NCI-H2107 treated with DMSO at 0.1 percent for 48 hours (cell line): ENCODE measurements at regions not wholly inside any gene's neighbourhood (a gene's known extent, or its start where the extent isn't known, plus 50 kb on each side); places are given as distances from the start of the nearest gene placed in this dataset.
"Not testable (repeated sequence)": the region's sequence is repeated elsewhere in the genome, so short reads cannot be mapped to it uniquely, and the experiment has no call there.

Experiments
- DNase-seq: peaks from one replicate; lab custom pipeline; 2025; ENCODE audit not compliant: unreplicated experiment; lab: John Stamatoyannopoulos, UW

DNA sequence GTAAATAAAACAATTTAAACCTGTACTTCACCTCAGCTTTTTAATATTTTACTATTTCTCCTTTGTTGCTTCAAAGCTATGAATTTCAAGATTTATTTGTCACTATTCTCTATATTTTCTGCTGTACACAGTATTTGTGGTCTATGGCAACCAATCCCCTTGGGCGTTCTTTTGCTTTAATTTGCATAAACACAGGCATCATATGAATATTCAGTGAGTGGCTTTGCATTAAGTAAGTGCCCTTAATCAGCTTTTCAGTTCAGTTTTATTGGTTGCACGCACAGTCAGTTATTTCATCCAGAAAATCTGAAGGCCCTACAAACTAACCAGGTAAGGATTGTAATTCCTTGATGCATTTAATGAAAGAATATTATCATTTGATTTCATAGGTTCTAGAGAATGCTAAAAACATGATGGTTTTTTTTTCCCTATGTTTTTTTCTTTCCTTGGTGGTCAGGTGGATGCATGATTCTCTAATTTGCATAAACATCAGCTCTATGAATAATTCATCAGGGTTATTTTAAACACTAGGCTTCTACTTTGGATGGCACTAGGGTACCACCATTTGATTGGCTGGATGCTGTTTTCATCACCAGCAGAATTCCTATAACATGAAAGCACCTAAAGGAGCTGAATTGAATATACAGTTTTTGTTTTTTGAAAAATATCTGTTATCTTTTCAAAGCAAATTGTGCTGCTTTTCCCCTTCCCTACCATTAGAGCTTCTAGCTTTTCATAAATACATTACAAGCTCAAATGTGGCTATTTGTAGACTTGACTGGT is 249.2 kb upstream of the CCNH start:
- no peak for DNase-seq

DNA sequence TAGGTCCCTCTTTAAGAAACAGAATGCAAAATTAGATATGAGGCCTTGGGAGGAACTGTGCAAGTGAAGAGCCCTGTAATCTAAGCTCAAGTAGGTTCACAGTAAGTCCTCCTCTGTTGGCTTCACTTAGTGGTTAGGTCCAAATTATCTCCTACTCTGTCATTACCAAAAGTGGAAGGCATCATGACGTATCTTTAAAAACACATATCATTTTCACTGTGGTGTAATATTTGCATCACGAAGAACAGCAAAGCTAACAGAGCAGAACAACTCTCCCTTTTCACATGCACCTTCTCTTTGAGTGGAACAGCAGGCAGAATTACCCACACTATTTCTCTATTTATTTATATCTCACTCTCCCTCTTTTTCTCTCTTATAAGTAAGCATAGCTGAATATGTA is 240.5 kb upstream of the CCNH start:
- no peak for DNase-seq

DNA sequence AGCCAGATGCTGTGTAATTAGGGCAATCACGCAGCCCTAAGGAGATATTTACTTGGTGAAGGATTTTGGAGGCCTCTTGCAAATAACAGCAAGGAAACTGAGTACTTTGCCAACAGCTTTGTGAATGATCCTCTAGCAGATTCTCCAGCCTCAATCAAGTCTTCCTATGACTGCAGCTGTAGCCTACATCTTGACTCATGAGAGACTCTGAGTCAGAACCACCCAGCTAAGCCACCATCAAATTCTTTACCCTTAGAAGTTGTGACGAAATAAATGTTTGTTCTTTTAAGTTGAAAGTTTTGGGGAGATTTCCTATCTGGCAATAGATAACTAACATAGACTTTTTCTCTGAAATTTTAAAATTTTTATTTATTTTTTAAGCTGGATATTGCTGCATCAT is 237.6 kb upstream of the CCNH start:
- no peak for DNase-seq

DNA sequence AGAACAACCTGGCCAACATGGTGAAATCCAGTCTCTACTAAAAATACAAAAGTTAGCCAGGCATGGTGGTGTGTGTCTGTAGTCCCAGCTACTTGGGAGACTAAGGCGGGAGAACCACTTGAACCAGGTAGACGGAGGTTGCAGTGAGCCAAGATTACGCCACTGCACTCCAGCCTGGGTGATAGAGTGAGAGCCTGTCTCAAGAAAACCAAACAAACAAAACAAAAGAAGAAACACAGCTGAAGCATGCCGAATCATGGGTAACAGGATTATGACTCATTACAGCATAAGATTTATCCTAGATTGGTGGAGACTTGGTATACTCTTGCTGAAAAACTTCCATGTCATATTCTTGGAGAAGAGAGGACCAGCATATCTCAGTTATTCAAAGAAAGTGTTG is 236.7 kb upstream of the CCNH start:
- DNase-seq = no peak

DNA sequence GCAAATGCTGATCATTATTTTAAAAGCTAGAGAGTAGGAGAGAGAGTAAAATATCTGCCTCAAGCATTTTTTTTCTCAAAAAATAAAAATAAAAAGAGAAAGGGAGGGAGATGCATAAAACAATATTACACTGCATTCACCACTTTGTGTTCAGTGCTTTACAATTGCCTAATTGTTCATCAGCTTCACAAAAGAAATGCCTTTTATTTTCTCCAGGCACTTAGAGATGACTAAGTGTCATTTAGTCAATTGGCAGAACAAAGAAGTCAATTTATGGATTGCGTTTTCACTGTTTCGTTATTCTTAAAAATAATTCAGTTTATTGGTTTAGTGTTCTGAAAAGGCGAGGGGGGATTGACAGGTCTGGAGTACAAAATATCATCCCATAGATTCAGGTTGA is 232.5 kb upstream of the CCNH start:
- no peak for DNase-seq

DNA sequence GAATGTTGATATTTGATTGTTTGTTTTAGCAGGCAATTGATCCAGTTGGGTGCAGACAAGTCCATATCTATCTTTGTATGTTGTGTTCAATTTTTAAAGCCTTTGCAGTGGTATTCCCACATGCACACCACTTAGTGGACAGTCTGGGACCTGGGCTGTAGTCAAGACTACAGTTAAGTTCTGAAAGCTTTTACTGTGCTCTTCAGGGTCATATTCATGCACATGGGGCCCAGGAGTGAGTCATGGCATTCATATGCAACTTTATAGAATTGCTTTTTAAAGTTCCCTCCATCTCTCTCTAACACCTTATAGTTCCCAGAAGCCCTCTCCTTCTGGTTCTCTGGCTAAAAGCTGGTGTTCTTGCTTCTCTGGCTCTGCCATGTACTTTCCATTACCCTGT is 228.2 kb upstream of the CCNH start:
- DNase-seq = no peak

DNA sequence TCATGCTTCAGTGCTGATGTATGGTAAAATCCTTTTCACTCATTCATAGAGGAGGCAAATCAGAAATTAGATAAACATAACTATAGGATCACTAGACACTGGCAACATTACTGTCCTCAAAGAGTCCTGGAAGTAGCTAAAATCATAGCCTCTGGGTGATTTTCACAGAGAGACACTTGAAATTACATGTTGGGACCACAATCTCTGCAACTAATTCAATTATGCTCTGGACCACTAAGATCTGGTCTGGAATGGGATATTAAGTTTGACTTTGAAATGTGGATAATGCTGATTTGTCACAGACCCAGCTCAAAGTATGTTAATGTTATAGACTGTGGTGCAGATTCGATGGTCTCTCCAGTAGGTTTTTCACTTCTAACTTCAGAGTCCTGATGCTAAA is 214.6 kb upstream of the CCNH start:
- no peak for DNase-seq

DNA sequence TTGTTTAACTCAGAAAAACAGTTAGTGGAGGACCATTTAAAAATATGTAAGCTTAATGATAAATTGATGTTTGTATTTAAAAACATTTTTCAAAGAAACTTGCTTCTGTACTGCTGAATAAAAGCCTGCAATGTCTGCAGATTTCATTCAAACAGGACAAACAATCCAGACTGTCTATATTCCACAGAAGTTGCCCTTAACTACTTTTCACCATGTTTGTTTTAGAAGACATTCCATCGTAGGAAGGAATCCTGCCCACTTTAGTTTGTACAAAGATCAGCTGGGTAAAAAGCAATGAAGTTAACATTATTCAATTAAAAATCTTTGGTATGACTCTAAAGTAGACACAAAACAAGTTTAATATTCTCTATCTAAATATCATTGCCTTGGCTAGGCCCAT is 195.7 kb upstream of the CCNH start:
- no peak for DNase-seq

DNA sequence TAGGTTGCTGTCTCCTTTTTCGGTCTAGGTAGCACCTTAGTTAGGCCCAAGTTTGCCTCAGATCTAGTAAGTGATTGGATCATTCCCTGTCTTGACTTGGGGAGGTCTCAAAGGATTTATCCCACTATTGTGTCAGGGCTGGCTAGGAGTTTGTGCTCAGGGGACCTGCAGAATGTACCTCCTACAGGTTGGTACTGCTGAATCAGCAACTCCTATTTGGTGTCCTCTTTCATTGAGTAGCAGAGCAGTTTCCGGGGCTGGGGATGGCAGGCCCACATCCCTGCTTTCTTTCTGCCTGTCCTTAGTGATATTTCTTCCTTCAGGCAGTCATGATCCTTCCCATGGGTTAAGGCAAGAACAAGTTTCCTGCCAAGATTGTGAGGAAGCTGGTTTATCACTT is 192.9 kb upstream of the CCNH start:
- DNase-seq = no peak

DNA sequence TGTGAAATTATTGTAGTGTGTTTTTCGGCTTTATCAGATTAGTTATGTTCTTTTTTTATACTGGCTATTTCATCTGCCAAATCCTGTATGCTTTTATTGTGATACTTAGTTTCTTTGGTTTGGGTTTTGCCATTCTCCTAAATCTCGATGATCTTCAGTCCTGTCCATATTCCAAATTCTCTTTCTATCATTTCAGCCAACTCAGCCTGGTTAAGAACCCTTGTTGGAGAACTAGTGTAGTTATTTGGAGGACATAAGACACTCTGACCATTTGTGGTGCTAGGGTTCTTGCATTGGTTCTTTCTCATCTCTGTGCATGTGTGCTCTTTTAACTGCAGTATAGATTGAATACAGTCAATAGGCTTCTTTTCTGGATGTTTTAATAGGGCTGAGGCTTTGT is 187.0 kb upstream of the CCNH start:
- DNase-seq = no peak

DNA sequence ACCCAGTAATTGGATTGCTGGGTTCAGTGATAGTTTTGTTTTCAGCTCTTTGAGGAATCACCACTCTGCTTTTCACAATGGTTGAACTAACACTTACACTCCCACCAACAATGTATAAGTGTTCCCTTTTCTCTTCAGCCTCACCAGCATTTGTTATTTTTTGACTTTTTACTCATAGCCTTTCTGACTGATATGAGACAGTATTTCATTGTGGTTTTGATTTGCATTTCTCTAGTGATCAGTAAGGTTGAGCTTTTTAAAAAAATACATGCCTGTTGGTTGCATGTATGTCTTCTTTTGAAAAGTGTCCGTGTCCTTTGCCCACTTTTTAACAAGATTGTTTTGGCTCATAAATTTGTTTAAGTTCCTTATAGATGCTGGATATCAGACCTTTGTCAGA is 185.7 kb upstream of the CCNH start:
- DNase-seq = no peak

DNA sequence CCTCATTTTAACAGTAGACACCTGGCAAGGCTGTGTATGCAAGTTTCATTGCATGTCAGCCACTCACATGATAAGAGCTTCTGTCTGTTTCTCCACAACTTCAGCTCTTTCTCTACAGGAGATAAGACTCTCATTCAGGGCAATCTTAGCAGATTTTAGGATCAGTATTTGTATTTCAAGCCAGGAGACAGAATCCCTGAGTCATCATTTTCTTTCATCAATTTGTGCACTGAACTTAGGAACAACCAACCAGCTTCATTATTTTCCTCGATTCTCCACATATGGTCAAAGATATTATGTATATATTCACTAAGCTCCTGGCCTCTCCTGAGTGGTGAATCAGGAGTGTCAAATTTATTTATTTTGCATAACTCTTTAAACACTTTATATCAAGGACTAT is 181.8 kb upstream of the CCNH start:
- no peak for DNase-seq

DNA sequence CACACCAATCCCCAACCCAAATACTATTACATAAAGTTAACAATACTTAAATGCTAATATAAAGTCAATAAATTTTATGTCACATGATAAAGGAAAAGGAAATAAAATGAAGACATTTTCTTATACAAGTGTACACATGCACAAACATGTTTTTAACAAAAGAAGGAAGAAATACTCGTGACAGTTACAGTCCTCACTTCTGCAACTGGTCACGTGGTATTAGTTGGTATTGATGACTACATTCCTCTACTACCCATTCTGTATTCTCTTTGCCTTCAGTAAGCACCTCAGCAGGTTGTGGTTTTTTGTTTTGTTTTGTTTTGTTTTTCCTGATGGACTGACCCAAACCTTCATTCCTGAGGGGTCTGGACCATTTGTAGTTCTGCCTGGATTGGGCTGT is 176.9 kb upstream of the CCNH start:
- DNase-seq = no peak

DNA sequence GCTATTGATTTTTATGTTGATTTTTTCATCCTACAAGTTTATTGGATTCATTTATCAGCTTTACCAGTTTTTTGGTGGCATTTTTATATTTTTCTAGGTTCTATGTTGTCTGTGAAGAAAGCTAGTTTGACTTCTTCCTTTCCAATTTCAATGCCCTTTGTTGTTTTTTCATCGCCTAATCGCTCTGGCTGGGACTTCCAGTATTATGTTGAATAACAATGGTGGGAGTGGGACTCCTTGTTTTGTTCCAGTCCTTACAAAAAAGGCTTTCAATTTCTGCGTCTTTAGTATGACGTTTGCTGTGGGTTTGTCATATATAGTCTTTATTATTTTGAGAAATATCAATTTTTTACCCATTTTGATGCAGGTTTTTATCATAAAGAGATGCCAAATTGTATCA is 175.6 kb upstream of the CCNH start:
- no peak for DNase-seq

DNA sequence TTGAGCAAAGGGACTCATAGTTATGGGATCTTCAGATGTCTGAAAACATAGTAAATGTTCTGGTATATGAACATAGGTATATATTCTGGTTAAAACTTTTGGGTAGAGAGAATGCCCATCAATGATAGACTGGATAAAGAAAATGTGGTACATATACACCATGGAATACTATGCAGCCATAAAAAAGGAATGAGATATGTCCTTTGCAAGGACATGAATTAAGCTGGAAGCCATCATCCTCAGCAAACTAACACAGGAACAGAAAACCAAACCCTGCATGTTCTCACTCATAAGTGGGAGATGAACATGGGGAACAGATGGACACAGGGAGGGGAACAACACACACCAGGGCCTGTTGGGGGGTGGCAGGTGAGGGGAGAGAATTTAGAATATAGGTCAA is 171.0 kb upstream of the CCNH start:
- not testable (repeated sequence) for DNase-seq

DNA sequence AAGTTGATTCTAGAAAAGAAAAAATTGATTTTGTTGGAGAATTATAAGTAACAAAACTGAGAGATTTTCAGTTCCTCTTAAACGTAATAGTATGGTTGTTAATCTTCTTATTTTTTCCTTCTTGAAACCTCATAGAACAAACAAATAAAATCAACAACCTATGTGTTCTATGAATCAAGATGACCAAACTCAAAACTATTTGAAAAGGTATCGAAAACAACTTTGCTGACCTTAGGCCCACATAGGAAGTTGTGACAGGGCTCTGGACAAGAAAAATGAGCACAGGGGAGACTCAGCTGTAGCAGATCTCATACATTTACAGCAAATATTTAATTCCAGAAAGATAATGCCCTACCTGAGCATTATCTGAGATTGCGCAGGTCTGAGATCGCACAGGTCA is 169.4 kb upstream of the CCNH start:
- DNase-seq = no peak

DNA sequence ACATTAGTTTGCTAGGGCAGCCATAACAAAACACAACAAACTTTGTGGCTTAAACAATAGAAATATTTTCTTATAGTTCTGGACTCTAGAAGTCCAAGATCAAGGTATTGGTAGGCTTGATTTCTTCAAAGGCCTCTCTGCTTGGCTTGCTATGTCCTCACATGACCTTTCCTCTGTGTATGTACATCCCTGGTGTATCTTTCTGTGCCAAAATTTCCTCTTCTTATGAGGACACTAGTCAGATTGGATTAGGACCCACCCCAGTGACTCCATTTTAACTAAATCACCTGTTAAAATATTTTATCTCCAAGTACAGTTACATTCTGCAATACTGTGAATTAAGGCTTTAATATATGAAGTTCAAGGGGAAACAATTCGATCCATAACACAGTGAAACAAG is 168.9 kb upstream of the CCNH start:
- no peak for DNase-seq

DNA sequence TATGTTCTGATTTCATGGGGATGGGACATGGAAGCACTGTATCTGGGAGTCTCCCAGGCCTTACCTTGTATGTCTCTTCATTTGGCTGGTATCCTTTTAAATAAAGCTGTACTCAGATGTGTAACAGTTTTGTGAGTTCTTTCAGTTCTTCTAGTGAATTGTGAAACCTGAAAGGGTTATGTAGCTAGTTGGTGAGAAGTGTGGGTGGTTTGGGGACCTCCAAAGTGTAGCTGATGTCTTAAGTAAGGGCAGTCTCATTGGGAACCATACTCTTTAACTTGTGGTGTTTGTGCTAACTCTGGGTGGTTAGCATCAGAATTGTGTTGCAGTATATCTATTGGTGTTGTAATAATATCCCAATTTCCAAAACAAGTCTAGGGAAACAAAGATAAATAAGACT is 166.9 kb upstream of the CCNH start:
- no peak for DNase-seq

DNA sequence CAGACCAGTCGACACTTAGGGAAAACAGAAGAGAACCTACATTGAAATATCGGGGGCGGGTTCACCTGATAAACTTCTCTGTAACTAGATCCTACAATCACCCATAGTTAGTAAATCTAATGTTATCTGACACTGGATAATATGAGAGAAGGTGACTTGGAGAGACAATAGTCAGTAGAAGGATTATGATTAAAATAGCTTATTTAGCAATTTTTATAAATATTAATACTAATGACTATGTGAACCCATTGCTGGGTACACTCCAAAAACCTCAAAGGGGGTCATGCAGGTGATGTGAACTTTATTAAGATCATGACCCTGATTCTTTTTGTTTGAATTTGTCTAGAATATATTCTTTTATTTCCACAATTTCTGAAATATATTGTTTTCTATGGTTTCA is 164.1 kb upstream of the CCNH start:
- no peak for DNase-seq

DNA sequence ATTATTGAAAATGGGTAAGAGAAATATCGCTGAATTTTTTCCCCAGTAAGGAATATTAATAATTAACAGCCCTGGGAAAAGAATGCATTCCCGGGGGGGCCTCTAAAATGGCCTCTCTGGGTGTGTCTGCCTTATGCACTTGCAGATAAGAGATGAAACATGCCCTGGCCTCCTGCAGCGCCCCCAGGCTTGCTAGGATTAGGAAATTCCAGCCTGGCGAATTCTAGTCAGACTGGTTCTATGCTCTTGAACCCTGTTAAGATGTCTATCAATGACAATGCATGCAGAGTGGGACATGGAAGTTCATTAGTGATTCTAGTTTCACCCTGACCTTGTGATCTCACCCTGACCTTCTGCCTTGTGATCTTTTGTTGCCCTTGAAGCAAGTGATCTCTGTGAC is 163.6 kb upstream of the CCNH start:
- not testable (repeated sequence) for DNase-seq

DNA sequence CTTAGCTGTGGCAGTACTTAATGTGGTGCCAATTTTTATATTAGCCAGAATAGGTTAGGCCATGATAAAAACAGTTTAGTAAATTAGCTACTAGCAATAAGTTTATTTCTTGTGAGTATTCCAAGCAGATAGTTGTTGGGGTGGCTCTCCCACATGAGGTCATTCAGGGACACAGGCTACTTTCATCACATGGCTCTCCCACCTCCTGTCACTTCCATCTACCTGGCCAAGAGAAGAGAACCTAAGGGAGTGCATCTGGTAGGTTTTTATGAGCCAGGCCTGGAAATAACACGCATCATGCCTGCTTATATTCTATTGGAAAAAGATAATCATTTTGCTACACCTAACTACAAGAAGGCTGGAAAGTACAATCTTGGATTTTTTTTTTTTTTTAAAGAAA is 161.4 kb upstream of the CCNH start:
- DNase-seq = no peak

DNA sequence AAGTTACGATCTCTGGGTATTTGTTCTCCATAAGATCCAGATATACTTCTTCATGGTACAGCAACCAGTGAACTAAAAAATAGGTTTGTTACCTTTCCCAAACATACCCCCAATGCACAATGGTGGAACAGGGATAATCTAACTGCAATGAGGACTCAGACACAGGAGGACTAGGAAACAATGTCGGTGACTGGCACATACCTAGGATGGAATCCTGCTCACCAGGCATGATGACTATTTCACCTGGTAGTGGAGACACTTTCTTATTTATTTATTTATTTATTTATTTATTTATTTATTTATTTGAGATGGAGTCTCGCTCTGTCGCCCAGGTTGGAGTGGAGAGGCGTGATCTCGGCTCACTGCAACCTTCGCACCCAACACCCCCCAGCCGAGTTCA is 159.9 kb upstream of the CCNH start:
- DNase-seq = no peak

DNA sequence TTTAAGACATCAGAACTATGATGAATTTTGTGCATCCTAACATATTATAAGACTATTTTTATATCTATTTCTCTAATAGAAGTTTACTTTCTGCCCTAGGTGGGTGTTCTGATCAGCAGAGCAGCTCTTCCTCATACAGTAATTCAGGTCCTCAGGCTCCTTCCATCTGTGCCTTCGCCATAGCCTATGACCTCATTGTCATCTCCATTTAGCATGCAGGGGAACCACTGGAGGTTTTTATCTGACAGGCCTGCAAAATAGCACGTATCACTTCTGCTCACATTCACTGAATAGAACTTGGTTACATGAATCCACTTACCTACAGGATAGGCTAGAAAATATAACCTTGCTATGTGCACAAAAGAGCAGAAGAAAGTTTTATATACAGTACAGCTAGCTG is 159.4 kb upstream of the CCNH start:
- DNase-seq = no peak

DNA sequence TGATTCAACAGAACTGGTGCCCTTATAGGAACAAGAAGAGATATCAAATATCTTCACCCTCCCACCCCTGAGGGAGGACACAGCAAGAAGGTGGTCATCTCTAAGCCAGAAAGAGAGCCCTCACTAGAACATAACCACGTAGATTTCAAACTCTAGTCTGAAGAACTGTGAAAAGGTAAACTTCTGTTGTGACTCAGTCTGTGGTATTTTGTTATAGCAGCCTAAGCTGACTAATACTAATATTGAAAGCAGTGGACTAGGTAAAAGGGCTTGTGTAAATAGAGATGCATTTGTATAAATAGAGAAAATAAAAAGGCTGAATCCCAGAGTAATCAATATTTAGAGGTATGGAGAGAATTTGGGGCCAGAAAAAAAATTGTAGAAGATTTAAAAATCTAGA is 157.6 kb upstream of the CCNH start:
- DNase-seq = no peak
